HG03469 (cell line): ENCODE measurements at regions not wholly inside any gene's neighbourhood (a gene's known extent, or its start where the extent isn't known, plus 50 kb on each side); places are given as distances from the start of the nearest gene placed in this dataset.

Experiments
- ATAC-seq: cut with Tn5 transposase; IDR thresholded peaks from one replicate; pipeline ENCODE4 v1.9.1; 2021; ENCODE audit warnings: mild to moderate bottlenecking, moderate library complexity, moderate number of reproducible peaks; ENCODE audit not compliant: unreplicated experiment

GRCh38 chr12:93279565-93280412 is 97.9 kb upstream of the NUDT4 start:
- no peak for ATAC-seq

- no peak for ATAC-seq
These were observed 90.6 kb upstream of the NUDT4 start for GRCh38 chr12:93287149-93287548.

GRCh38 chr12:93288626-93289025 is 89.1 kb upstream of the NUDT4 start:
- no peak for ATAC-seq

GRCh38 chr12:93290391-93290790 is 87.3 kb upstream of the NUDT4 start:
- ATAC-seq = no peak

GRCh38 chr12:93292213-93292612 is 85.5 kb upstream of the NUDT4 start:
- no peak for ATAC-seq

- ATAC-seq = no peak
These were observed 84.8 kb upstream of the NUDT4 start for GRCh38 chr12:93292731-93293566.

- peak; percentile 90 for ATAC-seq
These were observed 80.7 kb upstream of the NUDT4 start for GRCh38 chr12:93297032-93297431.

GRCh38 chr12:93297536-93297935 is 80.2 kb upstream of the NUDT4 start:
- ATAC-seq = peak; percentile 2

- no peak for ATAC-seq
These were observed 78.4 kb upstream of the NUDT4 start for GRCh38 chr12:93299262-93299846.

GRCh38 chr12:93300611-93301021 is 77.1 kb upstream of the NUDT4 start:
- no peak for ATAC-seq

GRCh38 chr12:93302331-93303229 is 75.1 kb upstream of the NUDT4 start:
- no peak for ATAC-seq

GRCh38 chr12:93306636-93307035 is 71.1 kb upstream of the NUDT4 start:
- ATAC-seq = no peak

GRCh38 chr12:93308281-93308680 is 69.4 kb upstream of the NUDT4 start:
- ATAC-seq = no peak

GRCh38 chr12:93311827-93312226 is 65.9 kb upstream of the NUDT4 start:
- no peak for ATAC-seq

- no peak for ATAC-seq
These were observed 63.6 kb upstream of the NUDT4 start for GRCh38 chr12:93314177-93314497.

- ATAC-seq = no peak
These were observed 62.3 kb upstream of the NUDT4 start for GRCh38 chr12:93315385-93315906.

- ATAC-seq = no peak
These were observed 61.7 kb upstream of the NUDT4 start for GRCh38 chr12:93315907-93316622.

GRCh38 chr12:93316623-93316971 is 61.1 kb upstream of the NUDT4 start:
- ATAC-seq = no peak

GRCh38 chr12:93317227-93317626 is 60.5 kb upstream of the NUDT4 start:
- no peak for ATAC-seq
